Peyer's patch (tissue), 4 donors: ENCODE measurements at regions not wholly inside any gene's neighbourhood (a gene's known extent, or its start where the extent isn't known, plus 50 kb on each side); places are given as distances from the start of the nearest gene placed in this dataset.

Experiments used
- POLR2A ChIP-seq, 2 donors: fragments of 450-650 bp; IDR thresholded peaks; one replicate each; pipeline ENCODE4 v1.5.1; 2017; ENCODE audit warnings: antibody characterized with exemption in 2 of 2, mild to moderate bottlenecking in 2 of 2, moderate library complexity in 2 of 2
- TF ChIP-seq, protein P1 (sequence below), 6 experiments: fragments of 450-650 bp in 4 of 6; fragments of 200-600 bp in 2 of 6; sonication (generic) in 1 of 6; IDR thresholded peaks; one replicate each; pipeline ENCODE4 v1.5.1; 2017 to 2019; ENCODE audit warnings: antibody characterized with exemption in 6 of 6, mild to moderate bottlenecking in 3 of 6, moderate library complexity in 1 of 6

DNA sequence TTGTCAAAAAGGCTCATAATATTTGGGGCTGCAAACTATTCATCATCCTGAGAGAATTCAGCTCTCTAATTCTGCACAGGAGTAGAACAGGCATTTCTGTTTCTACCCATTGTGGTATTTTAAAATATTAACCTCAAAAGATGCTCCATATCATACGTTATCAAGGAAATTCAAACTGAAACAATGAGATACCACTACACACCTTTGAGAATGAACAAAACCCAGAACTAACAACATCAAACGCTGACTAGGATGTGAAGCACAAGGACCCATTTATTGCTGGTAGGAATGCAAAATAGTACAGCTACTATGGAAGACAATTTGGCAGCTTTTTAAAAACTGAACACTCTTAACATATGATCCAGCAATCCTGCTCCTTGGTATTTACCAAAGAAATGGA is 171.8 kb downstream of the DUSP6 start:
- TF ChIP-seq, protein P1, sequence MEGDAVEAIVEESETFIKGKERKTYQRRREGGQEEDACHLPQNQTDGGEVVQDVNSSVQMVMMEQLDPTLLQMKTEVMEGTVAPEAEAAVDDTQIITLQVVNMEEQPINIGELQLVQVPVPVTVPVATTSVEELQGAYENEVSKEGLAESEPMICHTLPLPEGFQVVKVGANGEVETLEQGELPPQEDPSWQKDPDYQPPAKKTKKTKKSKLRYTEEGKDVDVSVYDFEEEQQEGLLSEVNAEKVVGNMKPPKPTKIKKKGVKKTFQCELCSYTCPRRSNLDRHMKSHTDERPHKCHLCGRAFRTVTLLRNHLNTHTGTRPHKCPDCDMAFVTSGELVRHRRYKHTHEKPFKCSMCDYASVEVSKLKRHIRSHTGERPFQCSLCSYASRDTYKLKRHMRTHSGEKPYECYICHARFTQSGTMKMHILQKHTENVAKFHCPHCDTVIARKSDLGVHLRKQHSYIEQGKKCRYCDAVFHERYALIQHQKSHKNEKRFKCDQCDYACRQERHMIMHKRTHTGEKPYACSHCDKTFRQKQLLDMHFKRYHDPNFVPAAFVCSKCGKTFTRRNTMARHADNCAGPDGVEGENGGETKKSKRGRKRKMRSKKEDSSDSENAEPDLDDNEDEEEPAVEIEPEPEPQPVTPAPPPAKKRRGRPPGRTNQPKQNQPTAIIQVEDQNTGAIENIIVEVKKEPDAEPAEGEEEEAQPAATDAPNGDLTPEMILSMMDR (IDR thresholded peaks at IDR 0.05): no peak
- no peak for TF ChIP-seq POLR2A (IDR thresholded peaks at IDR 0.05)
